ENCODE measurements at regions not wholly inside any gene's neighbourhood (a gene's known extent, or its start where the extent isn't known, plus 50 kb on each side); places are given as distances from the start of the nearest gene placed in this dataset.
"Not testable (repeated sequence)": the region's sequence is repeated elsewhere in the genome, so short reads cannot be mapped to it uniquely, and the experiment has no call there.

DNA sequence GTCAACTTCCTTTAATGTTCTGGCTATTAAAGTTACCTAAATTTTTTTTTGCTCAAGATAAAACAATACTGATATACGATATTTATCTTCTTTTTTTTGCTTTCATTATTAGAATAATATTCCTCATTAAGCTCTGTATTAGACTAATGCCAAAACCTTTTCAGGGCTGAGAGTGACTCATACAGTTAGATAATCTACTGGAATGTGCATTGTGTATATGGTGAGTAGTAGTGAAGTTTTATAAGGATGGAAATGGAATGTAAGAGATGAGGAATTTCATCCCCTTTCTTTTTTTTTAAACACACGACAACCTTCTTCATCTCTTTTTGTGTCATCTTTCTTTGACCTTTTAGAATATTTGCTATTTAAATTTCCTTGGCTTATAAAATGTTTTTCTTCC lies 268.6 kb downstream of the ISL1 start:
- DNase-seq (ENCODE audit: low read depth in 3 of 3, low spot score in 2 of 3), result no peak

GRCh38 chr5:51652980-51653379 lies 269.7 kb downstream of the ISL1 start:
- DNase-seq (ENCODE audit: low read depth in 3 of 3, low spot score in 2 of 3), result no peak

DNA sequence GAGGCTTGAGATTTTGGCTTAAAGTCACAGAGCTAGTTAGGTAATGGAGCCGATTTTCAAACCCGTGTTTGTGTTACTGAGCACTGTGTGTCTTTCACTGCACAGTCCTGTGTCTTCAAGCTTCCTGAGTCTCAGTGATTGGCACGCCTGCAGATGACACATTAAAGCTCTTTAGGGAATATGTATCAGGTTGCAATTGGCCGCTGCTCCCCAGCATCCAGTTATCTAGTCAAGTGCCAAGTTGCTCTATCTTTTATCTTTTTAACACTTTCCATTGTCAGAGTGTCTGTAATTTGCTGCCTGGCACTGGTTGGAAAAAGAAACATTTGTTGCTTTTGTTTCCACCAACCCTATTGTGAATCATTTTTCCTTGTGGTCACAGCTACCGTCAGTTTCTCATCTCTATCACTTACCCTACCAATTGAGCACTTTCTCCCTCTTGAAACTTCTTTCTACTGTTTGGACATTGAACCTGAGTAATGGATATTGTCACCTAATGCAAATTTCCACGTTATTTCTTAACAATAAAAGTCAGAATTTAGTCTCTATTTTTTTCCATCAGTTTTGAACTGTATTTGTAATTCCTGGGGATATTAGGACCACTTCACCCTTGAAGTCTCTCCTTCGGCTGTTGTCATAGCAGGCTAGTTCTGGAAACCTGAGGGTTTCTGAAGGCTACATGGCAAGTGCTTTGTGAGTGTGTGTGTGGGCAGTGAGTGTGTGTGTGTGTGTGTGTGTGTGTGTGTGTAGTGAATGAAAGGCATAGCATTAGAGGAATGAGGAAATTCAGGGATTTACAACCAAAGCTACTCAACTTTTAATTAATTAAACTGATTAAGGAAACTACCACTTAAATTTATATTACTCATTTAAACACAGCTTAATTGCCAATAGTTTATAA lies 274.3 kb downstream of the ISL1 start:
- DNase-seq (ENCODE audit: low read depth in 3 of 3, low spot score in 2 of 3), result no peak

DNA sequence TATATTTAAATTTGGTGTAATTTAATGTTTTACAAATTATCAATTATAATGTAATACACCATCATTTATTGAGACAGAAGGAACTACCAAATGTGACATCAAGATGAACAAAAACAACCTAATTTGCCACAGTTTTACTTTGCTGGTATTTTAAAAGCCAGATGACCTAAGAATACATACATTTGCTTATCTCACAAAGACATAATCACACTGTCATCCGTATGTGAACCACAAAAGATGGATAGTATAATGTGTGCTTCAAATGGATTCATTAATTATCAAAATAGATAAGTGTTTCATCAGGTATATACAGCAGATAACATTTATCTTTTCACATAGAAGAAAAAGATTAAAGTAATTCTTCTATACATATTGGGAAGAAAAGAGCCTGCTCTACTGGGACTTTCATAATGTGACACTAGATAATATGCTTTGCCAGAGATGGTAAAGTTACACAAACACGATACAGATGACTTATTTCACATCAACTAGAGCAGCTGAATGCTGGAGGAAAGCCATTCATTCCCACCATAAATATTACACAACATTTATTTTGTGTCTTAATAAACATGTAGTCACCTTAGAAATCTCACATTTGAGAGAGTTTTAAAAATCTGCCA lies 278.5 kb downstream of the ISL1 start:
- DNase-seq (ENCODE audit: low read depth in 3 of 3, low spot score in 2 of 3), result no peak

DNA sequence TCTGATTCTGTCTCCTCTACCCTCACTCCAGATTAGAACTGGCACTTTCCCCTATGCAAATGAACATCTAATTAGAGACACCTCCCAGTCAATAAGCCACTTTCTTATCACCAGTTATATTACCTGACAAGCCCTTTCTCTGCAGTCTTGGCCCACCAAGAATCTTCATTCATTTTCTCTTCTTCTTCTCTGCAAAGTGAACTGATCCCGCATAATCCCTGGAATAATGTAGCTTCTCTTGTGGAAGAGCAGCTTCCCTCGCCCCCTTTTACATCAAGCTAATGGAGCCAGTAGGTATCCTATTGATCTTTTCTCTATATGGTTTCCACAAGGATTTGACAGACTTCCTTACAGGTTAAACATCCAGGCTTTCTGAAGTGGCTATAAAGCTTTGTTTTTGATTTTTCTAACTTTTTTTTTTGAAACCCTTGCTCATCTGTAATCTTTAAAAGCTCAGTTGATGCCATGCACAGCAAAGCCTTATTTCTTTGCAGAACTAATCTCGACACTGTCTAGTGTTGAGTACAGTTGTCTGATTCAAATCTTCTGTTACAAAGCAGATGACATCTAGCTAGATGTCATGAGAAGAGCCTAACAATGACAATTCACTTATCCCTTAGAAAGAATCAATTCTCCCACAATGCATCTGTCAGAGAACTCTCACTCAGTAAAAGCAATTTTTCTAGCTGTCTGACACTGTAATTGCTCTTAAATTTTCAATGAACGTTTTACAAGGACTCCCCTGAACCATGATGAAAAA lies 281.4 kb downstream of the ISL1 start:
- DNase-seq (ENCODE audit: low read depth in 3 of 3, low spot score in 2 of 3), result no peak

DNA sequence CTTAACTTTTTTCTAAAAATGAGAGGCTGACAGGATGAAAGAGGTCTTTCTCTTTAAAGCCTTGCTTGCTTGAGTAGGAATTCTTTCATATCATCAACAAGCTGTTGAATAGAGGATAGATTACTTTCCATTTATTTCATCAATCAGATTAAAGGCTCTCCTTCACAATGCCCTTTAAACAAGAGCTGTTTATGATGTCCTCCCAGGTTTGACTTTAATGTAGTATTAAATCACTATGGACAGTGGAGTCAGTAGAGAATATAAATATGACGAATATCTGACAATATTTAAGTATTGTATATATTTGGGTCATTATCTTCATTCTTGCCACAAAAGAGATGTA lies 282.0 kb downstream of the ISL1 start:
- no peak for DNase-seq (ENCODE audit: low read depth in 3 of 3, low spot score in 2 of 3)

DNA sequence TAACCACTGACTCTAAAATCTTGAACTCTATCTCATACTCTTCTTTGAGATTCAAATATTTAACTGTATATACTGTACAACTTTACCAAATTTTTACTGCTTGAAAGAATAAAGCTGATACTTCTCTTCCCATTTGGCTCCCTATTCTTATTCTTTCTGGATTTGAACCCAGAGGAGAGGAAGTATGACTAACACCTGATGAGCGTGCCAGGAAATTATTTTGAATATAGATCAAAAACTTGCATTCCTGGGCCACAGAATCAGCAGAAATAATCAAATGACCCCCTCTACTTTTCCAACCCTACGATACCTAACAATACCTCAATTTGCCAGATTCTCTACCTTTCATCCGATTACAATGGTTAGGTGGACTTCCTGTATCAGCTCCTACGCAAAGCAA lies 285.8 kb downstream of the ISL1 start:
- DNase-seq (ENCODE audit: low read depth in 3 of 3, low spot score in 2 of 3), result no peak

GRCh38 chr5:51678330-51678729 lies 295.1 kb downstream of the ISL1 start:
- no peak for DNase-seq (ENCODE audit: low read depth in 3 of 3, low spot score in 2 of 3)

- DNase-seq (ENCODE audit: low read depth in 3 of 3, low spot score in 2 of 3), result no peak
Observed at GRCh38 chr5:51679286-51679685, 296.0 kb downstream of the ISL1 start.

DNA sequence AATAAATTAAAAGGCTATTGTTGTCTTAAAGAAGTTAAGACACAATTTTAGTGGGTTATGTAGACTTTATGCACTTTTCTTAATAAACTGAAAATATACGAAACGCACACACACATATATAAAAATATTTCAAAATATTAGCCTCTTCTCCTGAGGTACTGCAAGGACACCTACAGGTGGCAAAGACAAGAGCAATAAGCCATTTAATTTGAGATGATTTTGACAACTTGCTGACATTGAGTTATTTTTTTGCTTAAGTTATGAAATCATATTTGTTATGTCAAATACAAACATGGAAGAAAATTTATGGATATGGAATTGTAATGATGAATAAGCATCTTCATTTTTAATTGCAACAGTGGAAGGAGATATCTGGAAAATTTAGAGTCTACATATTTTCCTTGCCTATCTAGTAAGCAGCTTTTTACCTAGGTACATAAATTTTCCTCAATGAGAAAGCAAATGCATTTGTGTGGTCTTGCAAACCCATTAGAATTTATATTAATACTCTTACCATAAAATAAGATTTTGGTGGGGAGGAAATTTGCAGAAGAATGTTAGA lies 301.6 kb downstream of the ISL1 start:
- DNase-seq (ENCODE audit: low read depth in 3 of 3, low spot score in 2 of 3), result no peak

- DNase-seq (ENCODE audit: low read depth in 3 of 3, low spot score in 2 of 3), result no peak
Observed at GRCh38 chr5:51685419-51685818, 302.2 kb downstream of the ISL1 start.

GRCh38 chr5:51686622-51687021 lies 303.4 kb downstream of the ISL1 start:
- no peak for DNase-seq (ENCODE audit: low read depth in 3 of 3, low spot score in 2 of 3)

DNA sequence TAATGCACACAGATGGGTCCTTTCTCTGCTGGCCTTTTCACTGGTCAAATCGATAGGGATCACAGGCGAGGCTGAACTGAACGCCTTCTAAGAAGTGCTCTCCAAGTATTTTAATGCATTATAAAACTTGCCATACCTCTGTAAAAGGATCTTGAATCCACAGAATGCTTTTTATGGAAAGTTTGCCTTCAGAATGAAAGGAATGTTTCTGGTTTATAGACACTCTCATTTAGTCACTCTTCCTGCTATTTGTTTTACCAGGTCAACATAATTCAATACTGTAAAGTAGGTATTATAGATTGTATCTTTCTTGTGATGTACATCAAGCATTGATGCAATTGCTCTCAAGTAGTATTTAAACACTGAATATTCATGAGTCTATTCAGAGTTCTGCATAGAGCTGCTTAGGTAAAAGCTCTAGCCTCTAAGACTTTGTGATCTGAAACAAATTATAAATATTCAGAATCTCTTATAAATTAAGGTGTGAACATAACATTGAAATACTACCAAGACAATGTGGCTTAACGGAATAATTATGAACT lies 308.4 kb downstream of the ISL1 start:
- no peak for DNase-seq (ENCODE audit: low read depth in 3 of 3, low spot score in 2 of 3)

GRCh38 chr5:51694826-51695225 lies 311.6 kb downstream of the ISL1 start:
- no peak for DNase-seq (ENCODE audit: low read depth in 3 of 3, low spot score in 2 of 3)

GRCh38 chr5:51696122-51696521 lies 312.9 kb downstream of the ISL1 start:
- no peak for DNase-seq (ENCODE audit: low read depth in 3 of 3, low spot score in 2 of 3)

- DNase-seq (ENCODE audit: low read depth in 3 of 3, low spot score in 2 of 3), result not testable (repeated sequence)
Observed at GRCh38 chr5:51702046-51702445, 318.8 kb downstream of the ISL1 start.

GRCh38 chr5:51712201-51712600 lies 329.0 kb downstream of the ISL1 start:
- DNase-seq (ENCODE audit: low read depth in 3 of 3, low spot score in 2 of 3), result no peak

- DNase-seq (ENCODE audit: low read depth in 3 of 3, low spot score in 2 of 3), result not testable (repeated sequence)
Observed at GRCh38 chr5:51715445-51715844, 332.2 kb downstream of the ISL1 start.

DNA sequence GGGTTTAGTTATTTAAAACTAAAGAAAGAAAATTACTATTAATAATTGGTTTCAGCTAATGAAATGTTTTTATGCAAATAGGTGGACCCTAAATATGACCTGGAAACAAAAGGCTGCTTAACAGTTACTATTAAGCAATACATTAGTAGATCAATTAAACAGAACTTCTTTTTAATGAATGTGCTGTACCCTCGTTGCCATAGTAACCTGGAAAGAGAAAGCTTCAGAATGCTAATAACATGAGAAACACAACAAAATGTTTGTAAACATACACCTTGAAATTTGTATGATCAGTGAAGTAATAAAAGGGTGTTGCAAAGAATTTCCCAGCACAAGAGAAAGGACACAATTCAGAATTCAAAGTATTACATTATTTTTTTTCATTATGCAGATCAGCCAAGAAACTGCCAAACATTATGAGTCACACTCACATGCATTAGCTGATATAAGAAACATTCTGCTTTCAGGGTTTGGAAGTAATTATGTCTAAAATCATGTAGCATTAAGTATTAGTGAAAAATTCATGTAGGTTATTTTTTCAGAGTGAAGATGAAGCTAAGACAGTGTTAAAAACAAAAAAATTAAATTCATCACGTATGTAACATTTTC lies 348.3 kb downstream of the ISL1 start:
- DNase-seq (ENCODE audit: low read depth in 3 of 3, low spot score in 2 of 3), result no peak

- no peak for DNase-seq (ENCODE audit: low read depth in 3 of 3, low spot score in 2 of 3)
Observed at GRCh38 chr5:51732304-51732703, 349.1 kb downstream of the ISL1 start.

DNA sequence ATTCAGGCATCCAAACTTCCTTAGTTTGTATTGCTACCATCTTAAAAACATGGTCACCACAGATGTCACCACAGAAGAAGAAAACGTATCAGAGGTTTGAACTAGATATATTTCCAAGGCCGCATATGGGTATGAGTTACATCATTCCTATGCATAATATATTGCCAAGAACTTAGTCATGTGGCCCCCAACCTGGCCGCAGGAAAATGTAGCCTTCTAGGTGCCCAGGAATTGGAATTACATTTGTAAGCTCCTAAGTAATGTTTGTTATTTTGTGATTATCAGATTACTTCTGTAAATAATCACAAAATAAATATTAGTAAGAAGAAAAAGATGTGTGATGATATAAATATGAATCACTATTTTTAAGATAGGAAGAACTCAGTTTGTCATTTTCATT lies 351.4 kb downstream of the ISL1 start:
- no peak for DNase-seq (ENCODE audit: low read depth in 3 of 3, low spot score in 2 of 3)

Measured in right renal cortex interstitium (tissue), 3 donors.